IPS DF 6.9 (cell line): ENCODE measurements at regions not wholly inside any gene's neighbourhood (a gene's known extent, or its start where the extent isn't known, plus 50 kb on each side); places are given as distances from the start of the nearest gene placed in this dataset.

Source experiments
- DNase-seq: peaks from one replicate; pipeline ENCODE4 v3.0.0-alpha.2; 2013; ENCODE audit warnings: low read depth, low spot score
- H3K27ac ChIP-seq: one replicate; pipeline ENCODE4 v1.5.1; 2013; ENCODE audit warnings: low read length, control low read depth
- H3K27me3 ChIP-seq: 2 replicates; pipeline ENCODE4 v1.6.1; 2013; ENCODE audit warnings: mild to moderate bottlenecking, low read length; ENCODE audit not compliant: control insufficient read depth, insufficient read depth
- H3K36me3 ChIP-seq: 2 replicates; pipeline ENCODE4 v1.6.1; 2013; ENCODE audit warnings: low read length; ENCODE audit not compliant: control insufficient read depth, insufficient read depth
- H3K4me1 ChIP-seq: 2 replicates; pipeline ENCODE4 v1.6.1; 2013; ENCODE audit warnings: low read length; ENCODE audit not compliant: control insufficient read depth, insufficient read depth
- H3K4me3 ChIP-seq: 2 replicates; pipeline ENCODE4 v1.5.1; 2013; ENCODE audit warnings: mild to moderate bottlenecking, low read length
- H3K9me3 ChIP-seq: 2 replicates; pipeline ENCODE4 v1.6.1; 2013; ENCODE audit warnings: low read length, inconsistent platforms; ENCODE audit not compliant: control insufficient read depth, insufficient read depth
- WGBS: extraction: QIAGEN DNeasy Blood & Tissue Kit; methylation state at CpG from one replicate; pipeline ENCODE4 v1.1.7; 2013; ENCODE audit warnings: mixed read lengths, missing lambda C conversion rate; ENCODE audit not compliant: insufficient read length, insufficient coverage; 5-methylcytosine and 5-hydroxymethylcytosine counted together

GRCh38 chr2:128503399-128504245 is 185.0 kb upstream of the HS6ST1 start:
- H3K9me3 ChIP-seq: no peaks in the 10 kb centered on the region
- H3K36me3 ChIP-seq: no peaks in the 10 kb centered on the region
- H3K27ac ChIP-seq: no peak overlapping the region
- no peaks in the 10 kb centered on the region for H3K4me1 ChIP-seq
- H3K27me3 ChIP-seq: no peaks in the 10 kb centered on the region
- DNase-seq: no peak
- WGBS: no CpG with 5 or more reads among the region's 19 CpGs
- no peak overlapping the region for H3K4me3 ChIP-seq

DNA sequence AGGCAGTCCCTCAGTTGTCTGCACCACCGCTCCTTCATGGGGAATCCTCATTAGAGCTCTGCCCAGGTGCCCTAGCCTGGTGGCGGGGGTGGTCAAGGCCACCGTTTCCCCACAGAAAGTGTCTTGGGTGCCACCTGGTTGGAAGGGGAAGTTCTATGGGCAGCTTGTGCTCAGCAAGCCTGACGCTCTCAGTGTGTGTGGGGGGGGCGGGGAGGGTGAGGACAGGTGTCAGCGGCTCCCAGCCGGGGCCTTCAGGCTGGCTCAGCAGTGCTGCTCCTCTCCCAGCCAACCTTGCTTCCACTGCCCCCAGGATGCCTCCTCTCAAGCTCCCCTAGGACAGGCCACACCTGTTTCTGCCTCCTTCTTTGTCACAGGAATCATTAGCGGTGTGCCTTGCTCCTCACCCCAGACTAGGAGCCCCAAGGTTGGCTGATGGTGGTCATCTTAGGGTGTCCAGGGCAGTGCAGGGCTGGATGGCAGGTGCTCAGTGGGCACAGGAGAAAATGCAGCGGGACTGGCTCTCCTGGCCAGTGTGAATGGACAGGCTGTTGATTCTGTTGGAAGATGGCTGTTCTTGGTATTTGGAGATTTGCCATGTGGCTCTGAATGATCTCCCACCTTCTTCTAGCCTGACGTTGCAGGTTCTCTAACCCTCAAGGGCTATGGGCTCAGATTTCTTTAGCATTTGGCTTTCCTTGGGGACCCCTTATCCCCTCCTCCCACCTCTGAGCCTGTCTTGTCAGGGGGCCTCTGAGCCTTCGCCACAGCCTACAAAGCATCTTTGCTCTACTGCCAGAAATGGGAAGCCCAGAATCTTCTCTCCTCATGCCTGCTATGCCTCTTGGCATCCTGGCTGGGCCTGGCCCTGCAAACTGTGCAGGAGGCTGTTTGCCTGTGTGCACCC is 185.8 kb upstream of the HS6ST1 start:
- no CpG with 5 or more reads among the region's 11 CpGs for WGBS
- DNase-seq: no peak
- no peaks in the 10 kb centered on the region for H3K27me3 ChIP-seq
- no peaks in the 10 kb centered on the region for H3K4me1 ChIP-seq
- no peaks in the 10 kb centered on the region for H3K9me3 ChIP-seq
- H3K4me3 ChIP-seq: no peak overlapping the region
- H3K36me3 ChIP-seq: no peaks in the 10 kb centered on the region
- H3K27ac ChIP-seq: no peak overlapping the region

GRCh38 chr2:128505150-128505490 is 186.5 kb upstream of the HS6ST1 start:
- H3K27ac ChIP-seq: no peak overlapping the region
- no peaks in the 10 kb centered on the region for H3K4me1 ChIP-seq
- H3K4me3 ChIP-seq: no peak overlapping the region
- no CpG with 5 or more reads among the region's 6 CpGs for WGBS
- no peaks in the 10 kb centered on the region for H3K9me3 ChIP-seq
- H3K36me3 ChIP-seq: no peaks in the 10 kb centered on the region
- no peaks in the 10 kb centered on the region for H3K27me3 ChIP-seq
- no peak for DNase-seq

DNA sequence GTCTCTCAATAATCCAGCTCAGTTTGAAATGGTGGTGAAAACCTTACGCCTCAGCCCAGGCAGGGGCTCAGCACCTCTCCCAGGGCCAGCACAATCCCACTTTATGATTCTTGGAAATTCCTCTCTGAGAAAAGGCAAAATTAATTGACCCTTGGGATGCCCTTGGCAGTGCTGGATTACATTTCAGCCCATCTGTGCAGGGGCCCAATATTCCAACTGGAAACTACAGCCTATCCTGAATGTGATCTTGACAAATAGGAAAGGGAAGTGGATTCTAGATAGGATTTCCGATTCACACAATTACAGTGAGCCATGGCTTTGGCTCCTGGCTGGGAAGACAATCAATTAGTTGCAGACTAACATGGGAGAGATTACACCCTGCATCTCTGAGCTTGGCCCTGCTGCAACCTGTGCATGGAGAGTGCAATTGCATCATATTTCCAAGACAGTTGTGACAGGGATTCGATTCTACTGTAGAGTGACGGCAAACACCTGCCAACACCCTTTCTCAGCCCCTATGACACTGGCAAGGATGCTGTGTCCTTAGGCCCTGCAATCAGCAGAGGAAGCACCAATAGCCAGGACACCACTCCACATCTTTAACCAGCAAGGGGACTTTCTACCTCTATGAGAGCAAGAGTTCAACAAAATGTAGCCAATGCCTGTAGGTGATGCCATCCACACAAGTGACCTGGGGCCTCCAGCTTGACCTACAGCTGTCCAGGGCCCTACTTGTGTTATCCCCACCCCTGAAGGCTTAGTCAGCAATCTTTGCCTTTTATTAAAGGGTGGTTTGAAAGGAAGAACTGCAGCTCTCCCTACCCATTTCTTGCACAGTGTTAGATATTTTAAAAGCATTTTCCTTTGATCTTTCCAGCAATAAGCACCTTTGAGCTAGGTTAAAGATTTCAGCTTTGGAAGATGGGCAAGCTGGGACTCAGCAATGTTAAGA is 187.2 kb upstream of the HS6ST1 start:
- WGBS: no CpG with 5 or more reads among the region's 4 CpGs
- H3K9me3 ChIP-seq: no peaks in the 10 kb centered on the region
- H3K27me3 ChIP-seq: no peaks in the 10 kb centered on the region
- no peaks in the 10 kb centered on the region for H3K4me1 ChIP-seq
- H3K27ac ChIP-seq: no peak overlapping the region
- no peak overlapping the region for H3K4me3 ChIP-seq
- no peak for DNase-seq
- no peaks in the 10 kb centered on the region for H3K36me3 ChIP-seq

- H3K4me3 ChIP-seq: no peak overlapping the region
- no CpG with 5 or more reads among the region's 2 CpGs for WGBS
- no peaks in the 10 kb centered on the region for H3K4me1 ChIP-seq
- no peaks in the 10 kb centered on the region for H3K27me3 ChIP-seq
- no peaks in the 10 kb centered on the region for H3K9me3 ChIP-seq
- H3K36me3 ChIP-seq: no peaks in the 10 kb centered on the region
- no peak overlapping the region for H3K27ac ChIP-seq
- no peak for DNase-seq
These were observed 187.9 kb upstream of the HS6ST1 start for GRCh38 chr2:128506534-128506933.

- H3K9me3 ChIP-seq: no peaks in the 10 kb centered on the region
- no peak overlapping the region for H3K4me3 ChIP-seq
- no peaks in the 10 kb centered on the region for H3K27me3 ChIP-seq
- no peak for DNase-seq
- no peak overlapping the region for H3K27ac ChIP-seq
- no peaks in the 10 kb centered on the region for H3K4me1 ChIP-seq
- H3K36me3 ChIP-seq: no peaks in the 10 kb centered on the region
- no CpG with 5 or more reads among the region's 4 CpGs for WGBS
These were observed 192.2 kb upstream of the HS6ST1 start for GRCh38 chr2:128510701-128511397.

GRCh38 chr2:128511731-128512378 is 193.2 kb upstream of the HS6ST1 start:
- Histone ChIP-seq H3K4me3 (no peak overlapping the region), H3K36me3 (no peaks in the 10 kb centered on the region), H3K9me3 (no peaks in the 10 kb centered on the region), H3K27ac (no peak overlapping the region), H3K4me1 (peaks cover under 1% of the 10 kb centered on the region; the same call in 1 of the 2 replicates), H3K27me3 (no peaks in the 10 kb centered on the region)
- DNase-seq: no peak
- no CpG with 5 or more reads among the region's 12 CpGs for WGBS

DNA sequence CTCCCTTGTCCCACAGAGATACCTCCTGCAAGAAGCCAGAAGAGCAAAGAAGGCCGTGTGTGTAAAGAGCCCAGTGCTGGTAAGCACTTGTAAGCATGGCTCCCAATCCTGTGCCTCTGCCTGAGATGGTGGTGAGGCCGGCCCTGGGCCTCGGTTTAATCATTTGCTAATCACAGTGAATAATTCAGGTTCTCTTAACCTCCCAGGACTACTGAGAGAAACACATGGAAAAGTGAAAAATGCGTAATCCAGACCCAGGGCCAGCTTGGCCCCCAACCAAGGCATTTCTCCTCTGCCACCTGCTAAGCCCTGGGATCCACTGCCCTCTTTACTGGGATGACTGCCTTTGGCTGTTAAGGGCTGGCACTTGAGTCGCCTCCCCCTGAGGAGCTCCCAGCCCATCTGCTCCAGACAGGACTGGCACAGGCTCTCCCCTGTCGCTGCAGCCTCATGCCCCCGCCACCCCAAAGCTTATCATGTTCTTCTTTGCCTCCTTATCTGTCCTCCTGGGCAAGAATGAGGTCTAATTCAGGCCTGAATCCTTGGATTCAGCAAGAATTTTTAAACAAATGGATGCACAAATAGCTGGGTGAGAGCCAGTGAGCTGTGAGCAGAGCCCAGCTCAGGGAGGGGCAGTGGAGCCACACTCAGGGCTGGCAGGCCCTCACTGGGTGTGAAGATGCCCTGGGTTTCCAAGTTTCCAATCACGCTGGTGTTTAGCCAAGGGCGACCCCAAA is 193.9 kb upstream of the HS6ST1 start:
- Histone ChIP-seq H3K4me1 (peaks cover 3% of the 10 kb centered on the region; the same call in 1 of the 2 replicates), H3K4me3 (no peak overlapping the region), H3K27me3 (no peaks in the 10 kb centered on the region), H3K36me3 (no peaks in the 10 kb centered on the region), H3K9me3 (no peaks in the 10 kb centered on the region), H3K27ac (no peak overlapping the region)
- no peak for DNase-seq
- WGBS: no CpG with 5 or more reads among the region's 9 CpGs
